HG03108 (cell line): ENCODE measurements at regions not wholly inside any gene's neighbourhood (a gene's known extent, or its start where the extent isn't known, plus 50 kb on each side); places are given as distances from the start of the nearest gene placed in this dataset.

ENCODE experiments used
- ATAC-seq: cut with Tn5 transposase; IDR thresholded peaks from one replicate; pipeline ENCODE4 v1.9.1; 2021; ENCODE audit warnings: moderate library complexity; ENCODE audit not compliant: unreplicated experiment

DNA sequence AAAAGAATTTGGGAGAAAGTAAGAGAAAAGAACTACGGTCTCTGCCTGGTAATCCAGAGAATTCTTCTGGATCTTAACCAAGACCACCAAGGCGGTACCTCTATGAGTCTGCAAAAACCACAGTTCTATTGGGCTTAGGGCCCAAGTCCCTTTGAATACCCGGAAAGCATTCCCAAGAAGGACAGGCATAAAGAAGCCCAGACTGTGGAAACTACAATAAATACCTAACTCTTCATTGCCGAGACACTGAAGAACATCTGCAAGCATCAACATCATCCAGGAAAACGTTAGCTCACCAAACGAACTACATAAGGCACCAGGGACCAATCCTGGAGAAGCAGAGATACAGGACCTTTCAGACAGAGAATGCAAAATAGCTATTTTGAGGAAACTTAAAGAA is 162.3 kb upstream of the TMC3 start:
- no peak for ATAC-seq

DNA sequence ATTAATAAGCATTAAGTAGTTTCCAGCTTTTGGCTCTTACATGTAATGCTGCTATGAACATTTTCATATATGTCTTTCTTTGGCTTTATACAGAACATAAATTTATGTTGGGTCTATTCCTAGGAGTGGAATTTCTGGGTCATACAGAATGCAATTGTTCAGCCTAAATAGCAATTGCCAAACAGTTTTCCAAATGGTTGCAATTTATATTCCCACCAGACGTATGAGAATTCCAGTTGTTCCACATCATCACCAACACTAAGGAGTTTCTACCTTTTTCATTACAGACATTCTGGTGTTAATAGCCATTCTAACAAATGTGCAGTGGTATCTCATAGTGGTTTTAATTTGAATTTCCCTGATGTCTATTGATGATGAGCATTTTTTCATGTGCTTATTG is 160.1 kb upstream of the TMC3 start:
- ATAC-seq = no peak

DNA sequence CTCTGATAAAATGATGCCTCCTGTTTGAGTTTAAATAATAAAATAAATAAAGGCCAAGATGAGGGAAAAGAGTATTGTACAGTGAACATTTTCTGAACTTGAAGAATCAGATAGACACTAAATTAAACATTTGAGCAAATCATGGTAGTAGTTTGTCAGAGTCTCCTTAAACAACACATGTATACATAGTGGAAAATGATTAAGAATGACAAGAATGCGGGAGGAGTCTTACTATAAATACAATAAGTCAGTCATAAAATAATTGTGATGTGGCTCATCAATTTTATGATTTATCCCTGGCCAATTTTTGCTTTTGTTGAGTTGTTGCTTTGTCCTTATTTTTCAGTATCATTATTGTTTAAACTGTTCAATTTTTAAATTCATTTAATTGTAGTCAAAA is 158.0 kb upstream of the TMC3 start:
- ATAC-seq = no peak

DNA sequence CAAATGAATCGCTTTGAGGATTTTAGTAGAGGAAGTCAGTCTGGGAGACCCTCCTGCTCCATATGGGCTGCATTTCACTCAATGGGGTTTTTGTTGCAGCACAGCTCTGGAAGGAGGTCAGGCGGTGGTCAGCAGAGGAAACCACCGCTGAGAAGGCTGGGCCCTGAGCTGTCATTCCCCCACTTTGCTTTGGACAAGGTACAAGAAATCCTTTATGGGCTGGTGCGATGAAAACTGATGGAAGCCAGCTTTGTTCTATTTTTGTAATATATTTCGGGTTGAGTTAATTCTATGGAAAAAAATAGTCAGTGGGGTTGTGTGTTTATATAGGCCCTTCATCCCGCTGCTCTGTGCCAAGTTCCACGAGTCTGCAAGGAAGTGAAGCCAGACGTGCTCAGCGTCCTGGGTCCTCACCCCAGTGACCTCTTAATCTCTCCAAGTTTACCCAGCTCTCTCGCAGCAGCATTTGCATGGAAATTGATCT is 157.1 kb upstream of the TMC3 start:
- no peak for ATAC-seq

DNA sequence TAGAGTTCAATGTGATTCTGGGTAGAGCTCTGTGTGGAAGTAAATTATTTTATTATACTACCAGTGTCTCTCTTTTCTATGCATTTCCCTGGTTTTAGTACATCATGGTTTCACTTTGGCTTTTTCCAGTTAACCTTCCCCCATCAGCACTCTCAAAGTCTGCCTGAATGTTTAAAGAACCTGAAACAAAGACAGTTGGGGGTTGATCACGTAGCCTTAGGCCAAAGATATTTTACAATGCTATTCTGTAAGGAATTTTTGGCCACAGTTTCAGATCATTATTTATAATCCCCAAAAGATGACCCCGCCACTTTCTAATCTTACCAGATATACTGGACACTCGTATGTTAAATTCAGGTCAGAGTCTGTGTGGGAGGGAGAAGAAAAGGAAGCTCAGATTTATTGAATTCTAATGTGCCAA is 156.3 kb upstream of the TMC3 start:
- no peak for ATAC-seq

DNA sequence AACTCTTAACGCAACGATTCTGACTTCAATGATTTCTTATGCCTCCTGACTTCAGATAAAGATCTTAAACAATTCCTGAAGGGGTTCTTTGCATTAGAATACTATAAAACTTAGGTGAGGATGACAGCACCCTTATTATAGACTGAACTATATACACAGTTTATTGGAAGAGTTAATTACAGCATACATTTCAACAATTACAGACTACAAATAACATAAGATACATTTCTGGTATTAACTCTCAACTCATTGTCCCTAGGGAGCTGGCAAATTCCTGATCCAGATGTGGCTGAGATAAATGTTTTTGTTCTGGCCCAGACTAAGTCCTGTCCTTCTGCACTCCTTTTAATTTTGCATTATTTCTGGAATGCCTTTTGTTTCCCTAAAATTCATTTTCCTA is 155.5 kb upstream of the TMC3 start:
- ATAC-seq = no peak

DNA sequence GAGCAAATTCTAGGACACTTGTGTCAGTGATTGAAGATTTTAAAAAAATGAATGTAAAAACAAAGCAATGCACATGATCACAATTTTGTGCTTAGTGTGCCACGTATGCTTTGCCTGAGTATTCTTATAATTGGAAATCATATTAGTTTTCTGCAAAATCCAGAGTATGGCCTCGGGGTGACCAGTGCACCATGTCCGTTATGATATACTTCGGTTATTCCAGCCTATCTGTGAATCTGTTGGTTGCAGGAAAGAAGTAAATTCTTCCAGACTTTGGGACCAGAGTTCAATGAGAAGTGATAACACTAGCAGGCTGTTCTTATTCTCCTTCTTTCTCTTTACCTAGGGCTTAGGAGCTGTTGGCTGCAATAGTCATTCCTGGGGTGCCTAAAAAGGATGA is 152.0 kb upstream of the TMC3 start:
- no peak for ATAC-seq

DNA sequence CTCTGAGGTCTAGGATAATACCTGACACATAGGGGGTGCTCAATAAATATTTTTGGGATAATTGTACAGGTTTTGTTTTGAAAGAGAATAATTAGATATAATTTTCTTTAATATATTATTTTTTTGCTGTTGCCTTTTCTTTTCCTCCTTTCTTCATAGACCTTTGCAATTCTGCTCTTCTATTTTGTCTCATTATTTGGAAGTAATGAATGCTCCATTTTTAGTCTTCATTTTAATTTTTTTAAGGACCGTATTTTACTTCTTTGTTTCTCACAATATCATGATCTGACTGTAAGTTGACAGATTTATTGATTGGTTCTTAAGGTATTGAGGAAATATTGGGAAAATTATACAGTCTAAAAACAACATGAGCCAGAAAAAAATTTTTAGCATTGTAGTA is 150.5 kb upstream of the TMC3 start:
- ATAC-seq = no peak

DNA sequence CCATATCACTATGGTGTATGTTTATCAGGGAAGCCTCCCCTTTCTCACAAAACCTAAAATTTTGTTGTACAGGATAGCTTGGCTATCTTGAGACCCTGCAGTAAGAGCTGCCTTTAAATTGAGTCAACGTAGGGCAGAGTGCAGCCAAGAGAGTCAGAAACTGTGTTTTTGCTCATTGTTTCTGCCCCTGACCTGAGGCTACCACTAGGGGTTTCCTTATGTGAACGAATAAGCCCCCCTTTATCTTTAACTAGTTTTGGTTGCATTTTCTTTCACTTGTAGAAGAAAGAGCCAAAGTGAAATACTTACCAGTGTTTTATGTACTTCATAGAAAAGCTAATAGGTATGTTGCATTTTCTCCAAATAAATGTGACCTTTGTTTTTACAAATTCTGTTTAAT is 149.9 kb upstream of the TMC3 start:
- no peak for ATAC-seq

DNA sequence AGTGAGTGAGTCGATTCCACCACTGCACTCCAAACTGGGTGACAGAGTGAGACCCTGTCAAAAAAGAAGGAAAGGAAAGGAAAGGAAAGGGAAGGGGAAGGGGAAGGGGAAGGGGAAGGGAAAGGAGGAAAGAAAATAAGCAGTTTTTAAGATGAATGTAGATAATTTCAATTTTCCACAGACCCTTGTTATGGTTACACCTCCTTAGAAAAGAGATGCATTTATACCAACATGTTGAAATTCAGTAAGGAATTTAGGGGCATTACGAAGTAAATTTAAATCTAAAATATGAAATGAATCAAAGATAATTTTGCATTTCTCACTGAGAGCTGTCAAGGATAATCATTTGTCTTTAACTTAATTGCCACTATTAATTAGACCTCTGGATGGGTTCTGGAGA is 146.5 kb upstream of the TMC3 start:
- no peak for ATAC-seq

DNA sequence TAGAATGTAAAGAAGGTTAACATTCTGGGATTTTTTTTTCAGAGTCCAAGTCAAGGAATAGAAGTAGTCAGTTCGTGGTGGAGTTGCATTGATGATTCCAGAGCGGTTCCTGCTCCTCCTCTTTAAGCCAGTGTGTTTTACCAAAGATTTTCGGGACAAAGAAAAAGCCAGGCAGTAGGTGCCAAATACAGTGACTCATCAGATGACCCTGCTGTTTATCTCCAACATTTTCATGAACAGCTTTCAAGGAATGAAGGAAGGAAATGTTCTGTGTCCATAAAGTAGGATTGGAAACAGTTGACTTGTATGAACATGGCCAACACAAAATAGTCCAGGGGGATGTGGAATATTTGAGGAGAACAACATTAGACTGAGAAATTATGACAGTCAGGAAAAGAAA is 142.4 kb upstream of the TMC3 start:
- no peak for ATAC-seq

DNA sequence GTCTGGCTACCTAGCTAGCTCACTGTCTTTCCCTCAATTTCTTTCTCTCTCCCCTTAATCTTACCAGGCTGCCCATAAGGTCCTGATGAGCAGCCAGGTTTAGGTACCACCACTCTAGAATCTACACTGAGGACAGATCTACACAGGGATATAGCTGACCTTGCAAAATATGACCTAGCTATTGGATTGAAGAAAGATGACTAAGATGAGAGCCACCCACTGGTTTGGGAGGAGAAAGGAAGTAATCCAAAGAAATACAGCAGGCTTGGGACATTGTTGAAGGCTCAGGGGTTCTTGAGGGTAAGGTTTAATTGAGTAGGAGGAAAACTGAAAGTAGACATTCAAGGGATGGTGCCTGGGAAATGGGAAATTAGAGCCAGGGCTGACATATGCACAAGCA is 142.0 kb upstream of the TMC3 start:
- ATAC-seq = no peak

DNA sequence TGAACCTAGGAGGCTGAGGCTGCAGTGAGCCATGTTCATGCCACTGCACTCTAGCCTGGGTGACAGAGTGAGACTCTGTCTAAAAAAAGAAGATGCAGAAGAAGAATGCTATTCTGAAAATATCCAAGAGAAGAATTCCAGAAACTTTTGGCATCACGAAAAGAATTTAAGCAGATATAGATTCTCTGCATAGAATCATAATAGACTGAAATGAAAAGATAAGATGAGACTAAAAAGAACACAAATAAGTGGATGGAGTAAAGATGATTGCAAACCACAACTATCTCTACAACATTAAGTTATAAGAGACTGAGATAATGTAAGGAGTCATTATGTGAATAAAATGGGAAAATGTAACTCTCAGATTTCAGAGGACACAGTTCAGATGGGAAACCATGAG is 140.7 kb upstream of the TMC3 start:
- no peak for ATAC-seq

DNA sequence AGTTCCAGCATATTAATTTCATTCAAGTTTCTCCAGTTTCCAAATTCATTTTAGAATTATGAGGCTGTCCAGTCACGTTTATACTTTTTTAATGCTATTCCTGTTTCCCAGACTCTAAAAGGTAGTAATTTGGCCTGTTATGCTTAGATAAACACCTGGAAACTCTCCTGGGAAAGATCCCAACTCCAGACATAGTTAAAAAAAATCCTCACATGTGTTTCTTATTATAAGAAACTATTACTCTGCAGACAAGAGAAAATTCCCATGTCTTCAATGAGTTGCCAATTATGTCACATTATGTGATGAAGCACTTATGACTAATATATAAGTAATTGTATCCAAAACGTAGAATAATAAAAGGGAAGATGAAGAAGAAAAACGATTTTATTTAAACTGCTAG is 137.1 kb upstream of the TMC3 start:
- no peak for ATAC-seq

DNA sequence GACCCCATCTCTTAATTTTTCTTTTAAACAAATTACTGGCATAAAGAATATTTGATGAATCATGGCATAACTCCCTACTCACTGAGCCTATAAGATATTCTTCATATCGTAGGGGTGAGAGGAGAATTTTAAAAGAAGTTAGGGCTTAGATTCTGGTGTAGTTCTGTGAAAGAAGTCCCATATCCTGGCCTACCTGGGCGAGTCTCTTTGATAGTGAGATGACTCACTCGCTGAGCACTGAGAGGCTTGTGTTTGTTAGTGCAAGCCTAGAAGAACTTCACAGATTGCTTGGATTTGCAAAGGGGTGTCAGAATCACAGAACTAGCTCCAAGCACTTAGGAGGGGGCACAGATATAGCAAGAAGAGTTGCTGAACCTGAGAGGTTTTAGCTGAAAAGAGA is 133.8 kb upstream of the TMC3 start:
- ATAC-seq = no peak

DNA sequence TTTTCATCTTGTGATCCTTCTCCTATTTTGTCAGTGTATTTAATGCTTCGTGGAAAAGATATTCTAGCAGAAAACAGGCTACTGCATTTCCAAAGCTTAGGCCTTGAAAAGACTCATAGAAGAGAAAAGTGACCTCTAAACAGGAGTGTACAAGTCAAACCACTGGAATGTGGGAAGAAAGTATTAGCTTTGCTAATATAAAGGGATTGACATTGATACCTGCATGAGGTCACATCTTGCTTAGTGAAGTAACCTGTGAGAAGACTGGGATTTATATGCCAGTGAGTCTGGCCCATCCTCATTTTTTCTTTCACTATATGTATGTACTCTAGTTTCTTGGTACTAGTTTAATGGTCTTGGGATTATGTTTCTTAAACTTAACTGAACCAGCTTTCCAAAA is 132.9 kb upstream of the TMC3 start:
- ATAC-seq = no peak

DNA sequence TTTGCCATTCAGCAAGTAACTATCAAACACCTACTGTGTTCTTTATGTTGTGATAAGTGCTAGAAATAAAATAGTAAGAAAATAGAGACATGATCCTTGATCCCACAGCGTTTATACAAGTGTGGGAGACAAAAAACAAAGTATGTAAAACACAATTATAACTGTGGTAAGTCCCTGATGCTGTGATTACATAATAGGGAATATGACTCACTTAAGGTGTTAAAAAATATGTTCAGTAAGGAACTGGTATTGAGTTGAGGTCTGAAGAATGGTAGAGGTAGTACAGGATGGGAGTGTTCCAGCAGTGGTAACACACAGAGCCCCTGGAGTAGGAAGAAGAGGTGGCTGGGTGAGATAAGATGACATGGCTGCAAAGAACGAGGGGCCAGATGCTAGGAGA is 132.1 kb upstream of the TMC3 start:
- no peak for ATAC-seq

DNA sequence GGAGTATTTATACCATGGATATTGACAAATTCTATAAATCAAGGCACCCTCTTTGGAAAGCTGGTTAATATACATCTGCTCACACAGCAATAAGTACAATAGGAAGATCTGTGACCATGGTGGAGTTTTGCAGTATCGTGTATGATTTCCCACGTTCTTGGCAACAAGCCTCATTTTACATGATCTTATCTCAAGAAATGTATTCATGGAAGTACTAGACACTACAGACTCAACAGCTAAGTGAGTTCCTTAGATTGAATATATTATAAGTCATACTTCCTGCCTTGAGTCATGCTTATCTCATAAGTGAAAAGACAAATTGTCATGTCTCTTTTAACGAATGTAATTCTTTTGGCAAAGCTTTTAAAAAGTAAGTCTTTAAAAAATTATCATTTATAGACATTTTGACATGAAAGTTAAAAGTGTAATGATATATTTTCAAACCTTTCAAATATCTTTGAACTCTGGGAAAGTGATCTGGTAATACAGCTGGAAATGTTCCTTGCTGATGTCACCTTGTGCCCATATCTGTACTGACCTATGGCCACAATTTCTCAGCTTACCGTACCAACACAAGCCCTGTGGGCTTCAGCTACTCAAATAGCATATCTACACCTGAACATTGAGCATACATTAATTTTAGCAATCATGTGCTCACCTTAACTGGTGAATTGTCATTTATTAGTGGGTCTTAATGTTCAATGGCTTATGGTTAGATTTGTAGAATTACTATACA is 130.3 kb upstream of the TMC3 start:
- ATAC-seq = no peak

DNA sequence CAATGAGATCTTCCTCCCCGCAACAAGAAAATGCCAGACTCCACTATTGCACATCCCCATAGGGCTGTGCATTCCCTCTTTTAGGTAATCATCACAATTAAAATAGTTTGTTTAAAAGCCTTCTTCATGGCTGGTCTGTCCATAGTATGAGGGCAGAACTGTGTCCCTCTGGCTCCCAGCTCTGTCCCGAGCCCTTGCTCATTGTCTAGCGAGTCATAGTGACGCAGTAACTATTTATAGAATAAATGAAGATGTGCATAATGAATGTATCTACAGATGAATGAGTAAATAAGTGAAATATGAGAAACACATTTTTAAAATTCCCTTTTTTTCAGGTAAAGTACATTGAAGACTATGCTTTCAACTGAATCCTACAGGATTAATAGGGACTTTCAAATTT is 128.4 kb upstream of the TMC3 start:
- ATAC-seq = no peak

DNA sequence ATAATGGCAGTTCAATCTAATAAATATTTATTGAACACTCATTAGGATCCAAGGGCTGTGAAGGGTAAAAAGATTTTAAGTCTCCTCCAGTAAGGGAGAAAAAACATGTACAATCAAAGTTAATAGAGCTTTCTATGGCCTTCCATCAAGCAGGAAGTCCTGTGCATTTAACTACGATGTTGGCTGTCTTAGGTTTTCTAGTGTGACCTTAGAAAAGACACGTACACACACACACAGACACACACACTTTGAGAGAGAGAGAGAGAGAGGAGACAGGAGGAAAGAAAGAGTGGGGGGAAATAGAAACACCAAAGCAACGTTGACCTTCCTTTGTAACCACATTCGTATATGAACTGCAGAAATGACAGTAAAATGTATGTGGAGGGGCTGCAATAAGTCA is 126.1 kb upstream of the TMC3 start:
- no peak for ATAC-seq

DNA sequence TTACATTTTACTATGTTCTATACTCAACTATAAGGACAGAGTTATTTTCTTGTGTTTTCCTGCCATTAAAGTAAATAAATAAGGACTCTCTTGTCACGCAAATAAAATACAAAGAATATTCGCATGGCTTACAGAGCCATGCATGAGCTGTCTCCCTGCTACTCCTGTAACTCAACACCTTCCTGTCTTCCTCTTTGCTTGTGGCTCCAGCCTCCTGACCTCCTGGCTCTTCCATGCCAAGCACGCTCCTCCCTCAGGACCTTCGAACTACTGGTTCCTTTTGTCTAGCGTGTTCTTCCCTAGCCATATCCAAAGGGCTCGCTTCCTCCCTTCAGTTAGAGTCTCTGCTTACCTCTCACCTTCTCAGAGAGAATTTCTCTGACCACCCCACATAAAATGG is 124.3 kb upstream of the TMC3 start:
- ATAC-seq = no peak

DNA sequence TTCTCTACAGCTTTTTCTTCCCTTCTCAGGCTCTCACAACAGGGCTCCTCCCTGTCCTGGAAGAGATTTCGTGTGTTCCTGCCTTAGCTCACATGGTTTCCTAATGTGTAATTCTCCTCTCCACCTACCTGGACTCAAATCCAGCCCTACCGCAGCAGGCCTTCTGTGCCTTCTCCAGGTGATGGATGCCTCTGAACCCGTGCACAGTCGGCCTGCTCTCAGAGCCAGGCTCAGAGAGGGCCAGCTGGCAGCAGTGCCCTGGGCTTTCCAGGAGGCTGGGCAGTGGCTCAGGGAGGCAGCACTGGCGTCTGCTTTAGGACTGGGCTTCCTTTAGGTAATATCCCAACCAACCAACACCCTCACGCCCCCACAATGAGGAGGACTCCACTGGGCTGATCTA is 123.2 kb upstream of the TMC3 start:
- ATAC-seq = no peak

DNA sequence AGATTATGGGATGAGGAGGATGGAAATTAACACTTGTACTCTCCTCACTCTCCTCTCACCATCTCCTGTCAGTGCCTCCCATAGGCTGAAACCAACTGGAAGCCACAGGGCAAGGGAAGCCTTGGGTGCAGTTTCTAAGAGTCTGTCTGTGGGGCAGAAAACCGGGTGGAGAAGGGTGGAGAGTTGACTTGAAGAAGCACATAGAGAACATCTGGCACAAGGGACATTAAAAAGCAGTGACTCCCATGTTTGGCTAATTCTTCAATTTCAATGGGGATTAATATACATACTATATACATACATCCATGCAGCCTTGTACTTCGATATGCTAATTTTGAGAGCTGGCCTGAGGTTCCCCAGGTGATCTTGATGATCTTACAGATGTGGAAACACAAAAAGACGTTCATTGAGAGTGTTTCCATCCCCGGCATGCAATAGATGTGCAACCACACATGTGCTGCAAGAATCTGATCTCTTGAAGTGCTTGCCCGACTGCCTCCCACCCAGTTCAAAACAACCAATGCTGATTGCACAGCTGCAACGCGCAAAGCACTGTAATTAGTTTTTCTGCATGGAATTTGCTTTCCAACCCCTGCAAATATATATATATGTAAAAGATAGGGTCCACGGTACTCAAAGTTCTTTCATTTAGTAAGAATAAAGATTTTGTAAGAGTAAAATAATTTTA is 121.9 kb upstream of the TMC3 start:
- ATAC-seq = no peak
